WTC11 (cell line): ENCODE measurements at regions not wholly inside any gene's neighbourhood (a gene's known extent, or its start where the extent isn't known, plus 50 kb on each side); places are given as distances from the start of the nearest gene placed in this dataset.

Source experiments
- CREB1 ChIP-seq: sonication (generic); formaldehyde crosslinking; IDR thresholded peaks from 2 replicates; pipeline ENCODE4 v1.8.0; 2023; ENCODE audit warnings: mild to moderate bottlenecking, missing genetic modification reagents
- CTCF ChIP-seq: fragments of 200-600 bp; IDR thresholded peaks from 2 replicates; pipeline ENCODE4 v1.8.0; 2022; ENCODE audit warnings: antibody characterized with exemption
- E2F4 ChIP-seq: sonication (generic); formaldehyde crosslinking; IDR thresholded peaks from 2 replicates; pipeline ENCODE4 v1.8.1; 2022; ENCODE audit warnings: low read depth, mild to moderate bottlenecking, moderate library complexity, missing genetic modification reagents, borderline replicate concordance
- EMX1 ChIP-seq: fragments of 250-450 bp; sonication (Bioruptor Pico); IDR thresholded peaks from 2 replicates; pipeline ENCODE4 v1.8.0; 2021; ENCODE audit warnings: mild to moderate bottlenecking
- IRF2 ChIP-seq: sonication (generic); formaldehyde crosslinking; IDR thresholded peaks from 2 replicates; pipeline ENCODE4 v1.8.0; 2022; ENCODE audit warnings: low read depth, missing genetic modification reagents, borderline replicate concordance
- USF1 ChIP-seq: sonication (generic); formaldehyde crosslinking; IDR thresholded peaks from 2 replicates; pipeline ENCODE4 v1.8.0; 2022; ENCODE audit warnings: mild to moderate bottlenecking, missing genetic modification reagents

- no peak for TF ChIP-seq CTCF
- TF ChIP-seq IRF2 (CRISPR knock-in tag), result no peak
- TF ChIP-seq E2F4 (CRISPR knock-in tag), result no peak
- TF ChIP-seq USF1 (CRISPR knock-in tag), result no peak
- TF ChIP-seq CREB1, result no peak
- TF ChIP-seq EMX1 (CRISPR knock-in tag), result no peak
Observed at GRCh38 chr16:54792811-54793210, 137.9 kb upstream of the IRX5 start.
